KMS-11 (cell line): ENCODE measurements at regions not wholly inside any gene's neighbourhood (a gene's known extent, or its start where the extent isn't known, plus 50 kb on each side); places are given as distances from the start of the nearest gene placed in this dataset.

Source experiments
- H2AFZ ChIP-seq: fragments of 200-600 bp; sonication (generic); 2 replicates; pipeline ENCODE4 v1.6.1; 2016; ENCODE audit warnings: antibody characterized with exemption, mixed run types, low read depth
- H3K27ac ChIP-seq: fragments of 200-600 bp; sonication (generic); 2 replicates; pipeline ENCODE4 v1.6.1; 2016; ENCODE audit warnings: mild to moderate bottlenecking, mixed run types
- H3K27me3 ChIP-seq: fragments of 200-600 bp; sonication (generic); 2 replicates; pipeline ENCODE4 v1.6.1; 2017; ENCODE audit warnings: mild to moderate bottlenecking, low read depth, mixed run types, moderate library complexity; ENCODE audit not compliant: insufficient read depth
- H3K36me3 ChIP-seq: fragments of 200-600 bp; sonication (generic); 2 replicates; pipeline ENCODE4 v1.6.1; 2017; ENCODE audit warnings: mild to moderate bottlenecking, mixed run types; ENCODE audit not compliant: insufficient read depth
- H3K4me1 ChIP-seq: fragments of 200-600 bp; sonication (generic); 2 replicates; pipeline ENCODE4 v1.6.1; 2016; ENCODE audit warnings: mild to moderate bottlenecking, low read depth, mixed run types; ENCODE audit not compliant: poor library complexity, severe bottlenecking
- H3K4me2 ChIP-seq: fragments of 200-600 bp; sonication (generic); 2 replicates; pipeline ENCODE4 v1.7.0; 2016; ENCODE audit warnings: mild to moderate bottlenecking, mixed run types
- H3K4me3 ChIP-seq: fragments of 200-600 bp; sonication (generic); IDR thresholded peaks from 2 replicates; pipeline ENCODE4 v1.6.1; 2017; ENCODE audit warnings: low read depth, low read length, mixed read lengths; ENCODE audit not compliant: insufficient read depth
- H3K79me2 ChIP-seq: fragments of 200-600 bp; sonication (generic); 2 replicates; pipeline ENCODE4 v1.6.1; 2016; ENCODE audit warnings: low read depth, mixed run types; ENCODE audit not compliant: insufficient read depth
- H3K9ac ChIP-seq: fragments of 200-600 bp; sonication (generic); 2 replicates; pipeline ENCODE4 v1.6.1; 2016; ENCODE audit warnings: mild to moderate bottlenecking, mixed run types
- H4K20me1 ChIP-seq: fragments of 200-600 bp; sonication (generic); 2 replicates; pipeline ENCODE4 v1.6.1; 2016; ENCODE audit warnings: mild to moderate bottlenecking, mixed run types; ENCODE audit not compliant: insufficient read depth
- CTCF ChIP-seq: fragments of 200-600 bp; sonication (generic); conservative IDR thresholded peaks from 2 replicates; pipeline ENCODE4 v1.6.1; 2017; ENCODE audit warnings: low read depth, mild to moderate bottlenecking, antibody characterized with exemption, low read length, moderate library complexity, mixed read lengths

- no peak overlapping the region for H3K27ac ChIP-seq
- no peak for TF ChIP-seq CTCF
- no peak overlapping the region for H3K9ac ChIP-seq
- H3K36me3 ChIP-seq, result no peaks in the 10 kb centered on the region
- H3K79me2 ChIP-seq, result no peaks in the 10 kb centered on the region
- no peak overlapping the region for H3K4me2 ChIP-seq
- no peaks in the 10 kb centered on the region for H3K27me3 ChIP-seq
- no peak overlapping the region for H2AFZ ChIP-seq
- H4K20me1 ChIP-seq, result no peaks in the 10 kb centered on the region
- no peaks in the 10 kb centered on the region for H3K4me1 ChIP-seq
- H3K4me3 ChIP-seq, result no peak overlapping the region
These were observed 209.5 kb upstream of the FGF13 start for GRCh38 chrX:138921031-138921430.

DNA sequence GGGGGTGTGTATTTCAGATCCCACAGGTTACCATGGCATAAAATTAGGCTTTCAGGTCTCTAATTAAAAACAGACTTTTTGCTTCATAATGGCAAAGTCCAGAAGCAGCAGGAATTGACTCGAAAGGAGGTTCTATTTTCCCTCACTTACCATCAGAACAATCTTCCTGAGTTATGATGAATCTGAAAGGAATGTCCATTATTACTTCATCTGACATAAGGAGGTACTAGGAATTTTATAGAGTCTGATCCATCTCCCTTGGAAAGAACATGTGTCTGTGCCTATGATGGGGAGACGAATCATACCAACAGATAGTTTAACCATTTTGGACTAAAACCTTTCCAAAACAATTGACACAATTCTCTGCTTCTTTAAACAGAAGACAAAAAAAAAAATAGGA, 206.3 kb upstream of the FGF13 start:
- Histone ChIP-seq H3K27ac (no peak overlapping the region), H3K36me3 (no peaks in the 10 kb centered on the region), H3K9ac (no peak overlapping the region), H3K4me3 (no peak overlapping the region), H4K20me1 (no peaks in the 10 kb centered on the region), H3K79me2 (no peaks in the 10 kb centered on the region), H3K27me3 (no peaks in the 10 kb centered on the region), H3K4me2 (no peak overlapping the region), H2AFZ (no peak overlapping the region), H3K4me1 (no peaks in the 10 kb centered on the region)
- TF ChIP-seq CTCF, result no peak

- no peak overlapping the region for H3K4me3 ChIP-seq
- H3K27me3 ChIP-seq, result no peaks in the 10 kb centered on the region
- no peaks in the 10 kb centered on the region for H3K36me3 ChIP-seq
- no peaks in the 10 kb centered on the region for H4K20me1 ChIP-seq
- no peak overlapping the region for H2AFZ ChIP-seq
- no peak overlapping the region for H3K4me2 ChIP-seq
- no peak overlapping the region for H3K27ac ChIP-seq
- no peaks in the 10 kb centered on the region for H3K79me2 ChIP-seq
- H3K4me1 ChIP-seq, result no peaks in the 10 kb centered on the region
- no peak for TF ChIP-seq CTCF
- no peak overlapping the region for H3K9ac ChIP-seq
These were observed 203.2 kb upstream of the FGF13 start for GRCh38 chrX:138914767-138915166.

- H3K4me1 ChIP-seq, result no peaks in the 10 kb centered on the region
- H3K9ac ChIP-seq, result no peak overlapping the region
- H3K79me2 ChIP-seq, result no peaks in the 10 kb centered on the region
- H3K4me2 ChIP-seq, result no peak overlapping the region
- no peak for TF ChIP-seq CTCF
- no peaks in the 10 kb centered on the region for H3K36me3 ChIP-seq
- H3K27me3 ChIP-seq, result no peaks in the 10 kb centered on the region
- H3K4me3 ChIP-seq, result no peak overlapping the region
- H2AFZ ChIP-seq, result no peak overlapping the region
- H4K20me1 ChIP-seq, result no peaks in the 10 kb centered on the region
- no peak overlapping the region for H3K27ac ChIP-seq
These were observed 197.1 kb upstream of the FGF13 start for GRCh38 chrX:138908577-138908976.
